Osteoblast (primary cell): ENCODE measurements at regions not wholly inside any gene's neighbourhood (a gene's known extent, or its start where the extent isn't known, plus 50 kb on each side); places are given as distances from the start of the nearest gene placed in this dataset.

ENCODE experiments used
- DNase-seq: peaks from one replicate; pipeline ENCODE4 v3.0.0; 2011; ENCODE audit warnings: low spot score, mixed read lengths; ENCODE audit not compliant: insufficient read length; ENCODE audit errors: missing footprints
- H2AFZ ChIP-seq: 2 replicates; pipeline ENCODE4 v1.6.0; 2011; ENCODE audit warnings: mild to moderate bottlenecking, low read length
- H3K27ac ChIP-seq: 2 replicates; pipeline ENCODE4 v1.5.1; 2011; ENCODE audit warnings: mild to moderate bottlenecking, low read depth, low read length, moderate library complexity
- H3K27me3 ChIP-seq: 2 replicates; pipeline ENCODE4 v1.6.0; 2012; ENCODE audit warnings: mild to moderate bottlenecking, control low read depth, inconsistent platforms, low read length, moderate library complexity; ENCODE audit not compliant: insufficient read depth
- H3K36me3 ChIP-seq: 2 replicates; pipeline ENCODE4 v1.5.1; 2011; ENCODE audit warnings: mild to moderate bottlenecking, low read length, control low read depth, moderate library complexity; ENCODE audit not compliant: insufficient read depth
- H3K4me1 ChIP-seq: 2 replicates; pipeline ENCODE4 v1.5.1; 2011; ENCODE audit warnings: mild to moderate bottlenecking, low read length, control low read depth, moderate library complexity; ENCODE audit not compliant: insufficient read depth
- H3K4me2 ChIP-seq: 2 replicates; pipeline ENCODE4 v1.6.0; 2011; ENCODE audit warnings: mild to moderate bottlenecking, low read length; ENCODE audit not compliant: insufficient read depth
- H3K4me3 ChIP-seq: fragments of 200-600 bp; sonication (generic); 3 replicates; pipeline ENCODE4 v1.5.1; 2012; ENCODE audit warnings: mild to moderate bottlenecking, low read length, inconsistent platforms; ENCODE audit not compliant: insufficient read depth
- H3K79me2 ChIP-seq: 2 replicates; pipeline ENCODE4 v1.6.0; 2012; ENCODE audit warnings: mild to moderate bottlenecking, low read length, control low read depth, inconsistent platforms; ENCODE audit not compliant: insufficient read depth
- H3K9me3 ChIP-seq: 2 replicates; pipeline ENCODE4 v1.5.1; 2011; ENCODE audit warnings: low read depth, low read length, control low read depth
- H4K20me1 ChIP-seq: 2 replicates; pipeline ENCODE4 v1.6.0; 2012; ENCODE audit warnings: mild to moderate bottlenecking, low read length, control low read depth; ENCODE audit not compliant: insufficient read depth
- CTCF ChIP-seq: IDR thresholded peaks from 2 replicates; pipeline ENCODE4 v1.5.1; 2011; ENCODE audit warnings: mild to moderate bottlenecking, low read depth, low read length, moderate library complexity; ENCODE audit errors: extremely low read depth

- no peak overlapping the region for H3K27ac ChIP-seq
- no peak for TF ChIP-seq CTCF
- H4K20me1 ChIP-seq, result no peaks in the 10 kb centered on the region
- no peak overlapping the region for H2AFZ ChIP-seq
- H3K9me3 ChIP-seq, result no peaks in the 10 kb centered on the region
- DNase-seq, result no peak
- H3K4me1 ChIP-seq, result no peaks in the 10 kb centered on the region
- H3K79me2 ChIP-seq, result no peaks in the 10 kb centered on the region
- H3K36me3 ChIP-seq, result no peaks in the 10 kb centered on the region
- H3K27me3 ChIP-seq, result no peaks in the 10 kb centered on the region
- H3K4me3 ChIP-seq, result no peak overlapping the region
- no peak overlapping the region for H3K4me2 ChIP-seq
These were observed 301.7 kb downstream of the NSG2 start for GRCh38 chr5:174347183-174347582.

- TF ChIP-seq CTCF, result no peak
- no peaks in the 10 kb centered on the region for H4K20me1 ChIP-seq
These were observed 302.9 kb downstream of the NSG2 start for GRCh38 chr5:174348311-174348981.

GRCh38 chr5:174352681-174353080 lies 307.2 kb downstream of the NSG2 start:
- DNase-seq, result no peak
- H4K20me1 ChIP-seq, result no peaks in the 10 kb centered on the region
- peaks cover 2% of the 10 kb centered on the region for H3K9me3 ChIP-seq
- H3K4me2 ChIP-seq, result no peak overlapping the region
- H2AFZ ChIP-seq, result no peak overlapping the region
- H3K4me3 ChIP-seq, result no peak overlapping the region
- H3K27ac ChIP-seq, result no peak overlapping the region
- no peaks in the 10 kb centered on the region for H3K27me3 ChIP-seq
- no peaks in the 10 kb centered on the region for H3K36me3 ChIP-seq
- TF ChIP-seq CTCF, result no peak
- no peaks in the 10 kb centered on the region for H3K79me2 ChIP-seq
- no peaks in the 10 kb centered on the region for H3K4me1 ChIP-seq

More at GRCh38 chr5:174348311-174348981, 302.9 kb downstream of the NSG2 start:
- Histone ChIP-seq H3K27ac (no peak overlapping the region), H3K36me3 (no peaks in the 10 kb centered on the region), H3K4me1 (no peaks in the 10 kb centered on the region), H3K79me2 (no peaks in the 10 kb centered on the region), H3K27me3 (no peaks in the 10 kb centered on the region), H3K4me3 (no peak overlapping the region), H3K4me2 (no peak overlapping the region), H2AFZ (no peak overlapping the region), H3K9me3 (no peaks in the 10 kb centered on the region)
- no peak for DNase-seq

DNA sequence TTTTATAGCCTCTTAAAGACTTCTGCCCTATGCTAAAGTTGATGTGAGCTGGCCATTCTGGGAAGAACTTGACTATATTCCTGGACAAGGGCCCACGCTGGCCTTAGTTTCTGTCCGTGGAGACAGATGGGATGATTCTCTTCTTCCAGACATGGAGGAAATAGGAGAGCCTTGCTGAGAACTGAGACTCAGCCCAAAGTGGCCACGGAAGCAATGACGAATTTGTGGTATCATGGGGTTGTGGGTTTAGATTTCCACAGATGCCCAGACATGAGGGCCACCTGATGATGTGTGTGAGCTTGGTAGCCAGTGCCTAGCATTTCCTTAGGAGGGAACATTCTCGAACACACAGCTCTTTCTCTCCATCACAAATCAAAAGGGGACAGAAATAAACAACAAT lies 309.1 kb downstream of the NSG2 start:
- H3K9me3 ChIP-seq, result peaks cover 2% of the 10 kb centered on the region
- no peaks in the 10 kb centered on the region for H3K79me2 ChIP-seq
- no peak for TF ChIP-seq CTCF
- peak overlapping the region; percentile 24 for H3K27ac ChIP-seq
- H4K20me1 ChIP-seq, result no peaks in the 10 kb centered on the region
- H3K4me2 ChIP-seq, result no peak overlapping the region
- H2AFZ ChIP-seq, result no peak overlapping the region
- no peaks in the 10 kb centered on the region for H3K27me3 ChIP-seq
- H3K4me1 ChIP-seq, result no peaks in the 10 kb centered on the region
- no peak overlapping the region for H3K4me3 ChIP-seq
- no peaks in the 10 kb centered on the region for H3K36me3 ChIP-seq
- no peak for DNase-seq
